Body of pancreas (tissue), 4 donors: ENCODE measurements at regions not wholly inside any gene's neighbourhood (a gene's known extent, or its start where the extent isn't known, plus 50 kb on each side); places are given as distances from the start of the nearest gene placed in this dataset.
"Not testable (repeated sequence)": the region's sequence is repeated elsewhere in the genome, so short reads cannot be mapped to it uniquely, and the experiment has no call there.

Experiments
- ATAC-seq: fragments of 150-250 bp; one replicate; pipeline ENCODE4 v1.9.1; 2016
- DNase-seq, 4 donors: peaks; one replicate each; pipeline ENCODE4 v3.0.0-alpha.2; 2019
- H3K27ac ChIP-seq, 4 donors: fragments of 200-600 bp; sonication (generic); 1 replicate in 3 of 4; 2 replicates in 1 of 4; pipeline versions ENCODE4 v1.5.1 to v1.6.1; 2016 to 2019; ENCODE audit warnings: mild to moderate bottlenecking in 1 of 4, mixed read lengths in 1 of 4, moderate library complexity in 1 of 4
- H3K27me3 ChIP-seq, 2 donors: fragments of 200-600 bp; sonication (generic); one replicate each; pipeline ENCODE4 v1.6.0; 2016; ENCODE audit warnings: mild to moderate bottlenecking in 1 of 2
- H3K36me3 ChIP-seq, 2 donors: fragments of 200-600 bp; sonication (generic); replicated peaks in 1 of 2; 2 replicates each; pipeline ENCODE4 v1.5.1; 2016; ENCODE audit warnings: low read depth in 2 of 2; ENCODE audit not compliant: insufficient read depth in 1 of 2
- H3K4me1 ChIP-seq: fragments of 200-600 bp; sonication (generic); one replicate; pipeline ENCODE4 v1.6.0; 2016
- H3K4me3 ChIP-seq, 2 donors: fragments of 200-600 bp; sonication (generic); 1 replicate in 1 of 2; 2 replicates in 1 of 2; pipeline ENCODE4 v1.5.1; 2016 to 2019
- H3K9me3 ChIP-seq, 3 donors: fragments of 200-600 bp; sonication (generic); 1 replicate in 2 of 3; 2 replicates in 1 of 3; pipeline ENCODE4 v1.5.1; 2016
- POLR2A ChIP-seq, 3 donors: fragments of 450-650 bp; IDR thresholded peaks; one replicate each; pipeline ENCODE4 v1.6.1; 2016; ENCODE audit warnings: antibody characterized with exemption in 3 of 3, mild to moderate bottlenecking in 2 of 3
- WGBS, 2 donors: methylation state at CpG; one replicate each; pipeline ENCODE4 v1.1.5; 2017; 5-methylcytosine and 5-hydroxymethylcytosine counted together
- intact Hi-C: fragments of 100-400 bp; cut with DNase I; formaldehyde crosslinking; loops from one replicate; pipeline ENCODE4 v1.15.1; 2023
- TF ChIP-seq, protein P1 (sequence below), 7 experiments: fragments of 450-650 bp in 4 of 7; fragments of 200-600 bp in 3 of 7; sonication (generic) in 3 of 7; IDR thresholded peaks; one replicate each; pipeline ENCODE4 v1.5.1; 2016 to 2019; ENCODE audit warnings: antibody characterized with exemption in 7 of 7

DNA sequence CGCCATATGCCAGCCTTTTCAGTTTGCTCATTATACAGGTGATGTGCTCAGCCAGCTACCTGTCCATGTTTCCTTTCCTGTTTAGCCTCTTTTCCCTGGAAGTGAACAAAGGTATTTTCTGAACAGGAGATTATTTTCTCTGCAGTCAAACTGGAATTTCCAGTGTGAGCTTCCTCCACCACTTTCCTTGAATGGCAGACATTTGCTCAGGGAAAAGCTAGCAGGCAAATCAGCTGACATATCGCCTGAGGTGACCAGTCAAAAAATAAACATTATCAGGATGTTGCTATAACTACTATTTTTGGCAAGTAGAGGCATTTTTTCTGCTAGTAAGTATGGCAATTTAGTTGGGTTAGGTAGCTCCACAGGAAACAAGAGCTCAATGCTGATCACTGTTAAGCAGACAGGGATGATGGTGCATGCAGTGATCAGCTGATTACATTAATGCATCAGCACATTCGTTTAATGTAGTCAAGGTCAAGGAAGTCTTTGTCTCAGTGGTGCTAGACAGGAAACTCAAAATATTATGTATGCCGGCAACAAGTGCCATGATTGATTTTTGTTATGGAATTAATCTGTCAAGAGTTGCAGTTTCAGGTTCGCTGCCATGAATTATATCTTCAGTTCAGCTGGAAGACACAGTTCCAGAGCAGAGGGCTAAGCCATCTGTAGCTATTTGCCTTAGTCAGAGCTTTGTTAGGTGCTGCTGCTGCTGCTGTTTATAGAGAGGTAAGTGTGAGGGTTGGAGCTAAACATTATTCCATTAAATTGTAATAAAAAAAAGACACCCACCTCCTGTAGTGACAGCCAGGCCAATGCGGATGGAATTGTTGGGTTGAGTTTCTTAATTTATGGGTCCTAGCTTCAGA lies 179.7 kb upstream of the ST6GALNAC5 start:
- intact Hi-C loops, result no loop called here
- Histone ChIP-seq H3K27me3 (no peaks in the 10 kb centered on the region), H3K36me3 (no peaks in the 10 kb centered on the region), H3K4me1 (no peaks in the 10 kb centered on the region), H3K9me3 (no peaks in the 10 kb centered on the region), H3K4me3 (no peak overlapping the region), H3K27ac (no peak overlapping the region)
- TF ChIP-seq, protein P1, sequence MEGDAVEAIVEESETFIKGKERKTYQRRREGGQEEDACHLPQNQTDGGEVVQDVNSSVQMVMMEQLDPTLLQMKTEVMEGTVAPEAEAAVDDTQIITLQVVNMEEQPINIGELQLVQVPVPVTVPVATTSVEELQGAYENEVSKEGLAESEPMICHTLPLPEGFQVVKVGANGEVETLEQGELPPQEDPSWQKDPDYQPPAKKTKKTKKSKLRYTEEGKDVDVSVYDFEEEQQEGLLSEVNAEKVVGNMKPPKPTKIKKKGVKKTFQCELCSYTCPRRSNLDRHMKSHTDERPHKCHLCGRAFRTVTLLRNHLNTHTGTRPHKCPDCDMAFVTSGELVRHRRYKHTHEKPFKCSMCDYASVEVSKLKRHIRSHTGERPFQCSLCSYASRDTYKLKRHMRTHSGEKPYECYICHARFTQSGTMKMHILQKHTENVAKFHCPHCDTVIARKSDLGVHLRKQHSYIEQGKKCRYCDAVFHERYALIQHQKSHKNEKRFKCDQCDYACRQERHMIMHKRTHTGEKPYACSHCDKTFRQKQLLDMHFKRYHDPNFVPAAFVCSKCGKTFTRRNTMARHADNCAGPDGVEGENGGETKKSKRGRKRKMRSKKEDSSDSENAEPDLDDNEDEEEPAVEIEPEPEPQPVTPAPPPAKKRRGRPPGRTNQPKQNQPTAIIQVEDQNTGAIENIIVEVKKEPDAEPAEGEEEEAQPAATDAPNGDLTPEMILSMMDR (IDR thresholded peaks at IDR 0.05), result no peak
- TF ChIP-seq POLR2A (IDR thresholded peaks at IDR 0.05), result no peak
- WGBS, 2 donors, result 27% methylated on average over 6 of the region's 6 CpGs
- DNase-seq (peak in 2 of 4 donors; percentile 7 to 15), ATAC-seq (peak; percentile 71)

GRCh38 chr1:76690766-76691165 lies 176.5 kb upstream of the ST6GALNAC5 start:
- DNase-seq (no peak), ATAC-seq (no peak)
- Histone ChIP-seq H3K27ac (no peak overlapping the region), H3K27me3 (no peaks in the 10 kb centered on the region), H3K36me3 (no peaks in the 10 kb centered on the region), H3K9me3 (no peaks in the 10 kb centered on the region), H3K4me3 (no peak overlapping the region), H3K4me1 (no peaks in the 10 kb centered on the region)
- 48 to 58% methylated on average over 3 of the region's 3 CpGs for WGBS, 2 donors
- intact Hi-C loops, result no loop called here
- TF ChIP-seq POLR2A (IDR thresholded peaks at IDR 0.05), result no peak
- TF ChIP-seq, protein P1 (IDR thresholded peaks at IDR 0.05), result no peak

DNA sequence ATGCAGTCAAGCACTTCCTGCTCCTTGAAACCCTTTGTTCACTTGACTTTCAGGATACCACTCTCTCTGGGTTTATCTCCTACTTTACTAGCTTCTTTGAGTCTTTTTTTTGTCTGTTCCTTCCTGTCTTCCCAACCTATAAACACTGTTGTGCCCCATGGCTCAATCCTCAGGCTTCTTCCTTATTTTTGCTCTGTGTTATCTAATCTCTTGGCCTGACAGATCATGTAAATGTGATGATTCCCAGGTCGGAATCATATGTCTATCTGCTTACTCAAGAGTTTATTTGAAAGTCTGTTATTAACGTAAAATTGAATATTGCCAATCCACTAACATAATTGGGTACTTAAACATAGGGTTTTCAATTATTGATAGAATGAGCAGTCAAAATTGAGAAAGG lies 171.7 kb upstream of the ST6GALNAC5 start:
- TF ChIP-seq POLR2A (IDR thresholded peaks at IDR 0.05), result no peak
- TF ChIP-seq, protein P1 (IDR thresholded peaks at IDR 0.05), result no peak
- DNase-seq, result no peak
- ATAC-seq, result no peak
- Histone ChIP-seq H3K27ac (no peak overlapping the region), H3K4me3 (no peak overlapping the region), H3K36me3 (no peaks in the 10 kb centered on the region), H3K27me3 (no peaks in the 10 kb centered on the region), H3K9me3 (no peaks in the 10 kb centered on the region), H3K4me1 (no peaks in the 10 kb centered on the region)
- intact Hi-C loops, result no loop called here
- 10% methylated on average over 2 of the region's 2 CpGs for WGBS, 2 donors

DNA sequence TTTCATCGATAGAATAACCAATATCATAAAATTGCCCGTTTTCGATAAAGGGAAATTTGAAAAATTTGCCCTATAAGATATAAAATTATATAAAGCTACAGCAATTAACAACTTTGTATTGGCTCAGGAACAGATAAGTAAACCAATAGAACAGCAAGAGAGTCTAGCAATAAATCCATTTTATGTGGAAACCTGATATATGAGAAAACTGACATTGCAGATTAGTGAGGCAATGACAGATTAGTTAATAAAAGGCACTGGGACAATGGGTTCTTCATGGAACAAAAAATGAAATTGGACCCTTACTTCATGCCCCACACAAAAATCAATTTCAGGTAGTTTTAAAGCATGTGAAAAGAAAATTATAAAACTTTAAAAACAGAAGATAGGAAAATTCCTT lies 169.9 kb upstream of the ST6GALNAC5 start:
- no peak for DNase-seq
- Histone ChIP-seq H3K4me1 (no peaks in the 10 kb centered on the region), H3K4me3 (no peak overlapping the region), H3K36me3 (no peaks in the 10 kb centered on the region), H3K9me3 (no peaks in the 10 kb centered on the region), H3K27me3 (no peaks in the 10 kb centered on the region), H3K27ac (no peak overlapping the region)
- WGBS, 2 donors, result 86 to 91% methylated on average over 3 of the region's 3 CpGs
- intact Hi-C loops, result no loop called here
- no peak for TF ChIP-seq POLR2A (IDR thresholded peaks at IDR 0.05)
- TF ChIP-seq, protein P1 (IDR thresholded peaks at IDR 0.05), result no peak
- ATAC-seq, result no peak

GRCh38 chr1:76699646-76700045 lies 167.6 kb upstream of the ST6GALNAC5 start:
- H3K4me3 ChIP-seq, H3K36me3 ChIP-seq, ATAC-seq, H3K27ac ChIP-seq, intact Hi-C loops, H3K9me3 ChIP-seq, DNase-seq, H3K27me3 ChIP-seq, H3K4me1 ChIP-seq: not testable (repeated sequence)
- WGBS, 2 donors, result 95% methylated on average over 17 to 21 of the region's 21 CpGs

GRCh38 chr1:76700200-76700599 lies 167.1 kb upstream of the ST6GALNAC5 start:
- H3K4me1 ChIP-seq, DNase-seq, H3K4me3 ChIP-seq, H3K9me3 ChIP-seq, ATAC-seq, intact Hi-C loops, H3K36me3 ChIP-seq, H3K27ac ChIP-seq, H3K27me3 ChIP-seq: not testable (repeated sequence)
- 88% methylated on average over 12 of the region's 12 CpGs for WGBS, 2 donors
